ENCODE measurements at regions not wholly inside any gene's neighbourhood (a gene's known extent, or its start where the extent isn't known, plus 50 kb on each side); places are given as distances from the start of the nearest gene placed in this dataset.

DNA sequence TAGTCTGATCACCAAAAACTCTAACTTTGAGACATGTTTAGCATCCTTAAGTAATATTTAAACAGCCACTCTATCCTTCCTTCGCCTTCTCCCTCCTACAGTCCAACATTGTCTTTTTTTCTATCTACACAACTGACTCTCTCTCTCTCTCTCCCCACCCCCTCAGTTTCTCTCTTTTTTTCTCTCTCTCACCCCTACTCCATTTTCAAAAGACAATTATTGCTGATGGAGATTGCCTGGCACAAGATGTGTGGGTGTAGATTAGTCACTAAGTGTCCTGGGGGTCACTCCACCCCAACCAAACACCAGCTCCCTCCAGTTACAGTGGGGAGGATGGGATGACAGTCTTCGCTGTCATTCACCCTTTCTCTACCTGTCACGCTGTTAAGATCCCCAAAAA, 94.5 kb upstream of the NFIA start:
- no peak for TF ChIP-seq POLR2AphosphoS5 (IDR thresholded peaks at IDR 0.05; ENCODE audit: low read depth, low read length)
- TF ChIP-seq POLR2A (IDR thresholded peaks at IDR 0.05; ENCODE audit: low read depth, low read length), result no peak

Data from GM12892 (cell line).